Epithelial cell of proximal tubule (primary cell): ENCODE measurements at regions not wholly inside any gene's neighbourhood (a gene's known extent, or its start where the extent isn't known, plus 50 kb on each side); places are given as distances from the start of the nearest gene placed in this dataset.
"Not testable (repeated sequence)": the region's sequence is repeated elsewhere in the genome, so short reads cannot be mapped to it uniquely, and the experiment has no call there.

ENCODE experiments used
- DNase-seq: peaks from one replicate; pipeline ENCODE4 v3.0.0-alpha.2; 2011; ENCODE audit warnings: low read depth
- H3K4me3 ChIP-seq: 2 replicates; pipeline ENCODE4 v1.5.1; 2011; ENCODE audit warnings: low read depth, mild to moderate bottlenecking, low read length
- CTCF ChIP-seq: conservative IDR thresholded peaks from 2 replicates; pipeline ENCODE4 v1.5.1; 2012; ENCODE audit warnings: low read depth, mild to moderate bottlenecking, low read length

- no peak for DNase-seq
- TF ChIP-seq CTCF: no peak
- H3K4me3 ChIP-seq: no peak overlapping the region
Measured at GRCh38 chr2:39922679-39923405, 143.8 kb upstream of the THUMPD2 start.

GRCh38 chr2:39920307-39920801 is 141.3 kb upstream of the THUMPD2 start:
- no peak for DNase-seq
- no peak overlapping the region for H3K4me3 ChIP-seq
- TF ChIP-seq CTCF: no peak

GRCh38 chr2:39919511-39920306 is 140.7 kb upstream of the THUMPD2 start:
- DNase-seq: no peak
- TF ChIP-seq CTCF: no peak
- H3K4me3 ChIP-seq: no peak overlapping the region

GRCh38 chr2:39918886-39919285 is 139.8 kb upstream of the THUMPD2 start:
- H3K4me3 ChIP-seq: no peak overlapping the region
- TF ChIP-seq CTCF: no peak
- no peak for DNase-seq

GRCh38 chr2:39917371-39917770 is 138.3 kb upstream of the THUMPD2 start:
- DNase-seq: not testable (repeated sequence)

GRCh38 chr2:39914949-39915348 is 135.9 kb upstream of the THUMPD2 start:
- no peak for DNase-seq
- TF ChIP-seq CTCF: no peak
- no peak overlapping the region for H3K4me3 ChIP-seq

More at GRCh38 chr2:39917371-39917770, 138.3 kb upstream of the THUMPD2 start:
- not testable (repeated sequence) for H3K4me3 ChIP-seq

- DNase-seq: peak; percentile 19
- H3K4me3 ChIP-seq: no peak overlapping the region
- peak; percentile 81 for TF ChIP-seq CTCF
Measured at GRCh38 chr2:39913648-39914461, 134.8 kb upstream of the THUMPD2 start.
